GM23248 (cell line): ENCODE measurements at regions not wholly inside any gene's neighbourhood (a gene's known extent, or its start where the extent isn't known, plus 50 kb on each side); places are given as distances from the start of the nearest gene placed in this dataset.
A peak's percentile ranks its signal among the peaks of the same experiment; 100 is the strongest.

ENCODE experiments used
- DNase-seq: peaks from one replicate; pipeline ENCODE4 v3.0.0-alpha.2; 2015
- H2AFZ ChIP-seq: fragments of 200-600 bp; sonication (generic); 2 replicates; pipeline ENCODE4 v1.6.1; 2016; ENCODE audit warnings: antibody characterized with exemption
- H3F3A ChIP-seq: fragments of 200-600 bp; sonication (generic); 2 replicates; pipeline ENCODE4 v1.6.1; 2016; ENCODE audit warnings: mild to moderate bottlenecking, antibody characterized with exemption, mixed run types; ENCODE audit not compliant: insufficient read depth
- H3K27ac ChIP-seq: fragments of 200-600 bp; sonication (generic); 2 replicates; pipeline ENCODE4 v1.5.1; 2016; ENCODE audit warnings: mild to moderate bottlenecking
- H3K27me3 ChIP-seq: fragments of 200-600 bp; sonication (generic); replicated peaks from 2 replicates; pipeline ENCODE4 v1.6.1; 2016; ENCODE audit warnings: mild to moderate bottlenecking; ENCODE audit not compliant: insufficient read depth
- H3K36me3 ChIP-seq: fragments of 200-600 bp; sonication (generic); 2 replicates; pipeline ENCODE4 v1.6.1; 2016; ENCODE audit warnings: low read depth, mild to moderate bottlenecking
- H3K4me1 ChIP-seq: fragments of 200-600 bp; sonication (generic); 2 replicates; pipeline ENCODE4 v1.6.1; 2016; ENCODE audit warnings: mild to moderate bottlenecking; ENCODE audit not compliant: insufficient read depth
- H3K4me2 ChIP-seq: fragments of 200-600 bp; sonication (generic); one replicate; pipeline ENCODE4 v1.6.1; 2016; ENCODE audit warnings: mild to moderate bottlenecking; ENCODE audit not compliant: unreplicated experiment
- H3K4me3 ChIP-seq: fragments of 200-600 bp; sonication (generic); 2 replicates; pipeline ENCODE4 v1.5.1; 2016; ENCODE audit warnings: mild to moderate bottlenecking
- H3K79me2 ChIP-seq: fragments of 200-600 bp; sonication (generic); 2 replicates; pipeline ENCODE4 v1.6.1; 2016; ENCODE audit warnings: mild to moderate bottlenecking; ENCODE audit not compliant: insufficient read depth
- H3K9ac ChIP-seq: fragments of 200-600 bp; sonication (generic); 2 replicates; pipeline ENCODE4 v1.6.1; 2016; ENCODE audit warnings: mild to moderate bottlenecking
- H3K9me2 ChIP-seq: fragments of 200-600 bp; sonication (generic); 2 replicates; pipeline ENCODE4 v1.6.1; 2016; ENCODE audit warnings: mixed run types, mild to moderate bottlenecking, moderate library complexity; ENCODE audit not compliant: insufficient read depth
- H3K9me3 ChIP-seq: fragments of 200-600 bp; sonication (generic); one replicate; pipeline ENCODE4 v1.6.1; 2017; ENCODE audit warnings: low read depth
- H4K20me1 ChIP-seq: fragments of 200-600 bp; sonication (generic); 2 replicates; pipeline ENCODE4 v1.6.0; 2016; ENCODE audit not compliant: insufficient read depth
- EZH2 ChIP-seq: fragments of 200-600 bp; sonication (generic); IDR thresholded peaks from 2 replicates; pipeline ENCODE4 v1.6.1; 2018; ENCODE audit warnings: antibody characterized with exemption, mild to moderate bottlenecking; ENCODE audit not compliant: insufficient read depth, poor library complexity, severe bottlenecking
- EZH2phosphoT487 ChIP-seq: fragments of 200-600 bp; sonication (generic); IDR thresholded peaks from 2 replicates; pipeline ENCODE4 v1.6.1; 2018; ENCODE audit warnings: antibody characterized with exemption, moderate library complexity, mild to moderate bottlenecking, low read depth; ENCODE audit not compliant: insufficient read depth
- WGBS, 2 experiments: methylation state at CpG; one replicate each; pipeline ENCODE4 v1.1.6; 2015 to 2017; ENCODE audit warnings: low lambda C conversion rate in 2 of 2, low coverage in 1 of 2; ENCODE audit errors: missing lambda C conversion rate in 2 of 2; 5-methylcytosine and 5-hydroxymethylcytosine counted together
- in situ Hi-C: fragments of 300-500 bp; cut with MboI; formaldehyde crosslinking; loops from 2 replicates; pipeline ENCODE4 v1.15.0; 2020

- 45 to 52% methylated on average over 6 of the region's 6 CpGs for WGBS, 2 experiments
- no peak overlapping the region for H3K27ac ChIP-seq
Observed at GRCh38 chr5:154647761-154648145, 107.4 kb upstream of the LARP1 start.

GRCh38 chr5:154647114-154647760 is 107.9 kb upstream of the LARP1 start:
- TF ChIP-seq EZH2phosphoT487 (no peak), EZH2 (no peak)
- Histone ChIP-seq H3K36me3 (no peaks in the 10 kb centered on the region), H2AFZ (0 out of 2 replicates have a peak overlapping the region, but pooled peaks have one; percentile 25), H3K9me2 (no peaks in the 10 kb centered on the region), H3K79me2 (no peaks in the 10 kb centered on the region), H3K4me2 (no peak overlapping the region), H3K9me3 (no peaks in the 10 kb centered on the region), H4K20me1 (no peaks in the 10 kb centered on the region), H3K27ac (no peak overlapping the region), H3K4me1 (no peaks in the 10 kb centered on the region), H3K27me3 (no peaks in the 10 kb centered on the region), H3F3A (no peaks in the 10 kb centered on the region), H3K4me3 (0 out of 2 replicates have a peak overlapping the region, but pooled peaks have one; percentile 27), H3K9ac (no peak overlapping the region)
- in situ Hi-C loops = loop anchor here (10.0 kb wide), 1 partner anchor 168 kb away; no protein-coding TSS in a partner anchor
- peak; percentile 37 for DNase-seq
- WGBS, 2 experiments = 60 to 66% methylated on average over 35 to 36 of the region's 36 CpGs

More at GRCh38 chr5:154647761-154648145, 107.4 kb upstream of the LARP1 start:
- no peak overlapping the region for H3K4me3 ChIP-seq
- no peaks in the 10 kb centered on the region for H3K79me2 ChIP-seq
- no peaks in the 10 kb centered on the region for H3F3A ChIP-seq
- no peaks in the 10 kb centered on the region for H3K9me3 ChIP-seq
- no peaks in the 10 kb centered on the region for H3K36me3 ChIP-seq
- H3K4me1 ChIP-seq = no peaks in the 10 kb centered on the region
- H4K20me1 ChIP-seq = no peaks in the 10 kb centered on the region
- no peak overlapping the region for H3K4me2 ChIP-seq
- no peaks in the 10 kb centered on the region for H3K9me2 ChIP-seq
- no peak overlapping the region for H3K9ac ChIP-seq
- in situ Hi-C loops = loop anchor here (10.0 kb wide), 1 partner anchor 167 kb away; no protein-coding TSS in a partner anchor
- H2AFZ ChIP-seq = 0 out of 2 replicates have a peak overlapping the region, but pooled peaks have one; percentile 25
- TF ChIP-seq EZH2 (no peak), EZH2phosphoT487 (no peak)
- peak; percentile 15 for DNase-seq
- no peaks in the 10 kb centered on the region for H3K27me3 ChIP-seq

- in situ Hi-C loops = loop anchor here (10.0 kb wide), 1 partner anchor 168 kb away; no protein-coding TSS in a partner anchor
- H3K9ac ChIP-seq = no peak overlapping the region
Observed at GRCh38 chr5:154646745-154647113, 108.4 kb upstream of the LARP1 start.

GRCh38 chr5:154644745-154645411 is 110.3 kb upstream of the LARP1 start:
- H3K9me2 ChIP-seq = no peaks in the 10 kb centered on the region
- no peaks in the 10 kb centered on the region for H3F3A ChIP-seq
- DNase-seq = no peak
- 83 to 89% methylated on average over 5 of the region's 5 CpGs for WGBS, 2 experiments
- no peak overlapping the region for H3K4me2 ChIP-seq
- no peaks in the 10 kb centered on the region for H3K79me2 ChIP-seq
- H3K27me3 ChIP-seq = no peaks in the 10 kb centered on the region
- no peak overlapping the region for H3K27ac ChIP-seq
- H3K36me3 ChIP-seq = no peaks in the 10 kb centered on the region
- no peak overlapping the region for H3K4me3 ChIP-seq
- H3K9ac ChIP-seq = no peak overlapping the region
- in situ Hi-C loops = loop anchor here (10.0 kb wide), 1 partner anchor 170 kb away; no protein-coding TSS in a partner anchor
- H4K20me1 ChIP-seq = no peaks in the 10 kb centered on the region
- H3K4me1 ChIP-seq = no peaks in the 10 kb centered on the region
- no peak for TF ChIP-seq EZH2phosphoT487
- no peak for TF ChIP-seq EZH2
- H3K9me3 ChIP-seq = no peaks in the 10 kb centered on the region
- H2AFZ ChIP-seq = no peak overlapping the region

More at GRCh38 chr5:154646745-154647113, 108.4 kb upstream of the LARP1 start:
- no peak for DNase-seq
- Histone ChIP-seq H3K4me3 (no peak overlapping the region), H3K9me2 (no peaks in the 10 kb centered on the region), H3F3A (no peaks in the 10 kb centered on the region), H3K79me2 (no peaks in the 10 kb centered on the region), H3K4me1 (no peaks in the 10 kb centered on the region), H3K27ac (no peak overlapping the region), H3K36me3 (no peaks in the 10 kb centered on the region), H3K4me2 (no peak overlapping the region), H3K27me3 (no peaks in the 10 kb centered on the region), H4K20me1 (no peaks in the 10 kb centered on the region), H2AFZ (no peak overlapping the region), H3K9me3 (no peaks in the 10 kb centered on the region)
- TF ChIP-seq EZH2 = no peak
- TF ChIP-seq EZH2phosphoT487 = no peak
- WGBS, 2 experiments = 89 to 91% methylated on average over 23 to 24 of the region's 24 CpGs
